SK-N-SH treated with all-trans-retinoic acid at 6 μM for 48 hours (cell line): ENCODE measurements at regions not wholly inside any gene's neighbourhood (a gene's known extent, or its start where the extent isn't known, plus 50 kb on each side); places are given as distances from the start of the nearest gene placed in this dataset.
"Not testable (repeated sequence)": the region's sequence is repeated elsewhere in the genome, so short reads cannot be mapped to it uniquely, and the experiment has no call there.

Source experiments
- ATAC-seq: fragments of 200-7000 bp; cut with Tn5 transposase; 3 replicates; pipeline ENCODE4 v1.9.1; 2020; ENCODE audit warnings: mild to moderate bottlenecking, moderate library complexity
- BACH2 ChIP-seq: fragments of 250-450 bp; sonication (Bioruptor Pico); IDR thresholded peaks from 2 replicates; pipeline ENCODE4 v1.9.0; 2021; ENCODE audit warnings: mild to moderate bottlenecking, borderline replicate concordance
- CSDC2 ChIP-seq: fragments of 250-450 bp; sonication (Bioruptor Pico); IDR thresholded peaks from 2 replicates; pipeline ENCODE4 v1.5.0; 2020; ENCODE audit warnings: mild to moderate bottlenecking, moderate library complexity
- ESRRG ChIP-seq: fragments of 250-450 bp; sonication (Bioruptor Pico); IDR thresholded peaks from 2 replicates; pipeline ENCODE4 v1.6.1; 2021; ENCODE audit warnings: mild to moderate bottlenecking
- GLIS3 ChIP-seq: fragments of 250-450 bp; sonication (Bioruptor Pico); IDR thresholded peaks from 2 replicates; pipeline ENCODE4 v1.5.0; 2020; ENCODE audit warnings: mild to moderate bottlenecking, moderate library complexity
- ISL1 ChIP-seq: fragments of 250-450 bp; sonication (Bioruptor Pico); IDR thresholded peaks from 2 replicates; pipeline ENCODE4 v2.1.2; 2022; ENCODE audit warnings: mild to moderate bottlenecking, moderate library complexity
- OSR1 ChIP-seq: fragments of 250-450 bp; sonication (Bioruptor Pico); IDR thresholded peaks from 2 replicates; pipeline ENCODE4 v1.8.0; 2022; ENCODE audit warnings: moderate library complexity, mild to moderate bottlenecking, inconsistent platforms
- PATZ1 ChIP-seq: fragments of 250-450 bp; sonication (Bioruptor Pico); IDR thresholded peaks from 2 replicates; pipeline ENCODE4 v1.8.0; 2020; ENCODE audit warnings: mild to moderate bottlenecking, moderate library complexity, borderline replicate concordance
- POU6F1 ChIP-seq: fragments of 250-450 bp; sonication (Bioruptor Pico); IDR thresholded peaks from 2 replicates; pipeline ENCODE4 v1.8.0; 2021; ENCODE audit warnings: low read depth, mild to moderate bottlenecking, moderate library complexity, borderline replicate concordance
- PPARA ChIP-seq: fragments of 250-450 bp; sonication (Bioruptor Pico); IDR thresholded peaks from 2 replicates; pipeline ENCODE4 v1.5.0; 2020; ENCODE audit warnings: mild to moderate bottlenecking, borderline replicate concordance
- RARB ChIP-seq: fragments of 250-450 bp; sonication (Bioruptor Pico); IDR thresholded peaks from 2 replicates; pipeline ENCODE4 v1.8.0; 2021; ENCODE audit warnings: mild to moderate bottlenecking, moderate library complexity
- SNAI2 ChIP-seq: fragments of 250-450 bp; sonication (Bioruptor Pico); IDR thresholded peaks from 2 replicates; pipeline ENCODE4 v1.5.0; 2020; ENCODE audit warnings: mild to moderate bottlenecking, moderate library complexity
- TCF4 ChIP-seq: fragments of 250-450 bp; sonication (Bioruptor Pico); IDR thresholded peaks from 2 replicates; pipeline ENCODE4 v1.8.0; 2021; ENCODE audit warnings: mild to moderate bottlenecking, moderate library complexity, borderline replicate concordance
- TOX ChIP-seq: fragments of 250-450 bp; sonication (Bioruptor Pico); IDR thresholded peaks from 2 replicates; pipeline ENCODE4 v1.8.0; 2021; ENCODE audit warnings: mild to moderate bottlenecking, moderate library complexity, borderline replicate concordance
- TSHZ2 ChIP-seq: fragments of 250-450 bp; sonication (Bioruptor Pico); IDR thresholded peaks from 2 replicates; pipeline ENCODE4 v1.5.0; 2020; ENCODE audit warnings: mild to moderate bottlenecking, moderate library complexity
- ZC3H10 ChIP-seq: fragments of 250-450 bp; sonication (Bioruptor Pico); IDR thresholded peaks from 2 replicates; pipeline ENCODE4 v1.5.1; 2021; ENCODE audit warnings: mild to moderate bottlenecking, moderate library complexity
- ZFP30 ChIP-seq: fragments of 450-650 bp; formaldehyde crosslinking; IDR thresholded peaks from 2 replicates; pipeline ENCODE4 v1.5.0; 2022; ENCODE audit warnings: mild to moderate bottlenecking, moderate library complexity
- ZNF70 ChIP-seq: fragments of 450-650 bp; formaldehyde crosslinking; IDR thresholded peaks from 2 replicates; pipeline ENCODE4 v1.5.0; 2020; ENCODE audit warnings: mild to moderate bottlenecking, moderate library complexity
- ZNF8 ChIP-seq: fragments of 450-650 bp; formaldehyde crosslinking; IDR thresholded peaks from 2 replicates; pipeline ENCODE4 v1.5.0; 2020; ENCODE audit warnings: mild to moderate bottlenecking, moderate library complexity
- TF ChIP-seq, protein P1 (sequence below): fragments of 250-450 bp; sonication (Bioruptor Pico); IDR thresholded peaks from 2 replicates; pipeline ENCODE4 v1.5.1; 2020; ENCODE audit warnings: low read depth, mild to moderate bottlenecking, moderate library complexity

GRCh38 chr17:63294776-63295175 lies 151.3 kb downstream of the CYB561 start:
- no peak for ATAC-seq
- TF ChIP-seq ZC3H10, result no peak
- TF ChIP-seq BACH2 (CRISPR knock-in tag), result no peak
- no peak for TF ChIP-seq ISL1
- TF ChIP-seq SNAI2 (CRISPR knock-in tag), result no peak
- TF ChIP-seq TCF4 (CRISPR knock-in tag), result no peak
- TF ChIP-seq PPARA (CRISPR knock-in tag), result no peak
- no peak for TF ChIP-seq ZNF8 (CRISPR knock-in tag)
- TF ChIP-seq OSR1 (CRISPR knock-in tag), result no peak
- no peak for TF ChIP-seq POU6F1 (CRISPR knock-in tag)
- TF ChIP-seq, protein P1, sequence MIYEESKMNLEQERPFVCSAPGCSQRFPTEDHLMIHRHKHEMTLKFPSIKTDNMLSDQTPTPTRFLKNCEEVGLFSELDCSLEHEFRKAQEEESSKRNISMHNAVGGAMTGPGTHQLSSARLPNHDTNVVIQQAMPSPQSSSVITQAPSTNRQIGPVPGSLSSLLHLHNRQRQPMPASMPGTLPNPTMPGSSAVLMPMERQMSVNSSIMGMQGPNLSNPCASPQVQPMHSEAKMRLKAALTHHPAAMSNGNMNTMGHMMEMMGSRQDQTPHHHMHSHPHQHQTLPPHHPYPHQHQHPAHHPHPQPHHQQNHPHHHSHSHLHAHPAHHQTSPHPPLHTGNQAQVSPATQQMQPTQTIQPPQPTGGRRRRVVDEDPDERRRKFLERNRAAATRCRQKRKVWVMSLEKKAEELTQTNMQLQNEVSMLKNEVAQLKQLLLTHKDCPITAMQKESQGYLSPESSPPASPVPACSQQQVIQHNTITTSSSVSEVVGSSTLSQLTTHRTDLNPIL (CRISPR knock-in tag), result no peak
- no peak for TF ChIP-seq PATZ1
- TF ChIP-seq ZFP30 (CRISPR knock-in tag), result no peak

DNA sequence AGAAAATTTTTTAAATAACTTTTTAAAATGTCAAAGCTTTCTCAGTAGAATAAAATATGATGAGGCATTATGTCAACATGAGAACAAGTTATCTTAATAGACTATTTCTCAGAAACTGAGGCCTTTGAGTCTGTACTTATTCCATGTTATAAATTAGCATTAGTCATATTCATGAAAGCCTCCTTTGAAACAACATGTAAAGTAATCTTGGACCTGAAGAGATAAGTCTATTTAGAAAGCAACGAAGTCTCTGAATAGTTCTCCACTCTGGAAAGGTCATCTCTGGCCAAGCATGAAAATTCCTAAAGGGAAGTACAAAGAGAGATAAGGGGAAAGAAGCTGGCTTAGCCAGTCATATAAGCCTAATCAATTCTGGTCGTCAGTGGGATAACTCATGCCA lies 150.8 kb downstream of the CYB561 start:
- ATAC-seq, result no peak
- TF ChIP-seq ISL1 (peak; percentile 59), PPARA (CRISPR knock-in tag) (no peak)

DNA sequence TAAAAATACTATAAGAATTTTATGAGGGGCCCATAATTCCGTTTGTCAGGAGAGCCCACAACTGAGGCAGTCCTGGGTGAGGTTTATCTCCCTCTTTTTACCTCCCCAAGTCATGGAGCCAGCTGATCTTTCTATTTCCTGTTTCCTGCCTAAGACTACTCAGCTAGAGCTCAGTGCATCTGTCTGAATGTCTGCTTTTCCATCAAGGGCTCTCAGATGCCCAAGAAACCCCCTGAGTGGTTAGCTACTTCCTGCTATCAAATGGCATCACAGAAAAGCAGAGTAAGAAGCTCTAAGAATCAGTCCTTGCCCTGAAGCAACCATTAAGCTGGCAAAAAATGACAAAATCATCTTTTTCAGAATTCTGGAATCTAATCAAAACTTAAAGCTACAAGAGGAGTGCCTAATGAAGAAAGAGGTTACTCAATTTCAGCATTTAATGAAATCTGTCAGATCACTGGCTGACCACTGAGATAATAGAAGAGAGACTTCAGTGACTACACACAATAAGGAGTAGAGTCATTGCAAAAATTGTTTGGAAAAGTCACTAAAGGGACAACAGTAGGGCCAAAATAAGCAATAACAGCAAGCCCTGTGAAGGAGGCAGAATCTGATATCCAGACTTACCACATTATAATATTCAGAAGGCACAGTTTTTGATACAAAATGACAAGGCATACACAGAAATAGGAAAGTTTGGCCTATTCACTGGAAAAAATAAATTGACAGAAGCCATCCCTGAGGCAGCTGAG lies 150.1 kb downstream of the CYB561 start:
- ATAC-seq, result no peak
- TF ChIP-seq ISL1 (no peak), RARB (CRISPR knock-in tag) (no peak), ESRRG (CRISPR knock-in tag) (no peak), ZFP30 (CRISPR knock-in tag) (no peak), ZNF70 (no peak), TCF4 (CRISPR knock-in tag) (no peak), GLIS3 (no peak), OSR1 (CRISPR knock-in tag) (no peak), CSDC2 (CRISPR knock-in tag) (no peak), PPARA (CRISPR knock-in tag) (no peak), TSHZ2 (CRISPR knock-in tag) (no peak), SNAI2 (CRISPR knock-in tag) (no peak), TOX (CRISPR knock-in tag) (no peak), ZNF8 (CRISPR knock-in tag) (no peak)

DNA sequence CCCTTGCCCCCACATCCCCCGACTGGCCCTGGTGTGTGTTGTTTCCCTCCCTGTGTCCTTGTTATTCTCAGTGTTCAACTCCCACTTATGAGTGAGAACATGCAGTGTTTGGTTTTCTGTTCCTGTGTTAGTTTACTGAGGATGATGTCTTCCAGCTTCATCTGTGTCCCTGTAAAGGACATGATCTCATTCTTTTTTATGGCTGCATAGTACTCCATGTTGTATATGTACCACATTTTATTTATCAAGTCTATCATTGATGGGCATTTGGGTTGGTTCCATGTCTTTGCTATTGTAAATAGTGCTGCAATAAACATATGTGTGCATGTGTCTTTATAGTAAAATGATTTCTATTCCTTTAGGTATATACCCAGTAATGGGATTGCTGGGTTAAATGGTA lies 147.2 kb downstream of the CYB561 start:
- ATAC-seq, result not testable (repeated sequence)
- TF ChIP-seq ZNF8 (CRISPR knock-in tag), result peak; percentile 95
